ENCODE measurements at regions not wholly inside any gene's neighbourhood (a gene's known extent, or its start where the extent isn't known, plus 50 kb on each side); places are given as distances from the start of the nearest gene placed in this dataset.

DNA sequence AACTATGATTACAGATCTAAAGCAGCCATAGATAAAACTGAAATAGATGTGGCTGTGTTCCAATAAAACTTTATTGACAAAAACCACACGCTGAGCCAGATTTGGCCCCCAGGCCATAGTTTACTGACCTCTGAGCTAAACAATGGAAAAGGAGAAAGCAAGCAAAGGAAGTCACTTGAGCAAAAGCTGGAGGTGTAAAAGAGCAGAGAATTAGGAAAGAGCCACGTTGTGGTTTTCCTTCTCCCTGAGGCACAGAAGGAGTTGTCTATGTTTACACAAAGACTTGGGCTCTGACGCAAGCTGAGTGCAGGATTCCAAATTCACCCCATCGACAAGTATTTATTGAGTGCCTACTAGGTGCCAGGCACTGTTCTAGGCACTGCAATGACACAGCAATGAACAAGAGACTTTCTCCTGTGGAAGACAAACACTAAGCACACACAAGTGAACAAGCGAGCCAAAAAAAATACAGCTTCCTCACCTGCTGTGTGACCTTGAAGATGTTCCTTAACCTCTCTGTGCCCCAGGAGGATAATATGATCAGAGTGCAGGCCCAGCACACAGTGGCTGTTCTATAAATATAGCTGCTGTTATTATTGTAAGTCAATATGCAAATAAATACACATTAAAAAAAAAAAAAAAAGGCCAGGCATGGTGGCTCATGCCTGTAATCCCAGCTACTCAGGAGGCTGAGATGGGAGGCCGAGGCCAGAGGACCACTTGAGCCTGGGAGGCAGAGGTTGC is 75.4 kb upstream of the PTPN1 start:
- Mint-ChIP-seq H3K4me1 (ENCODE audit: low read depth) (peaks cover 46% of the 10 kb centered on the region), H3K9me3 (no peaks in the 10 kb centered on the region), H3K4me3 (no peak overlapping the region), H3K27ac (peak overlapping the region; percentile 57), H3K27me3 (ENCODE audit: insufficient read depth) (no peaks in the 10 kb centered on the region), H3K36me3 (ENCODE audit: low read depth) (no peaks in the 10 kb centered on the region)
- DNase-seq, result peak; percentile 72
- TF ChIP-seq, protein P1, sequence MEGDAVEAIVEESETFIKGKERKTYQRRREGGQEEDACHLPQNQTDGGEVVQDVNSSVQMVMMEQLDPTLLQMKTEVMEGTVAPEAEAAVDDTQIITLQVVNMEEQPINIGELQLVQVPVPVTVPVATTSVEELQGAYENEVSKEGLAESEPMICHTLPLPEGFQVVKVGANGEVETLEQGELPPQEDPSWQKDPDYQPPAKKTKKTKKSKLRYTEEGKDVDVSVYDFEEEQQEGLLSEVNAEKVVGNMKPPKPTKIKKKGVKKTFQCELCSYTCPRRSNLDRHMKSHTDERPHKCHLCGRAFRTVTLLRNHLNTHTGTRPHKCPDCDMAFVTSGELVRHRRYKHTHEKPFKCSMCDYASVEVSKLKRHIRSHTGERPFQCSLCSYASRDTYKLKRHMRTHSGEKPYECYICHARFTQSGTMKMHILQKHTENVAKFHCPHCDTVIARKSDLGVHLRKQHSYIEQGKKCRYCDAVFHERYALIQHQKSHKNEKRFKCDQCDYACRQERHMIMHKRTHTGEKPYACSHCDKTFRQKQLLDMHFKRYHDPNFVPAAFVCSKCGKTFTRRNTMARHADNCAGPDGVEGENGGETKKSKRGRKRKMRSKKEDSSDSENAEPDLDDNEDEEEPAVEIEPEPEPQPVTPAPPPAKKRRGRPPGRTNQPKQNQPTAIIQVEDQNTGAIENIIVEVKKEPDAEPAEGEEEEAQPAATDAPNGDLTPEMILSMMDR (IDR thresholded peaks at IDR 0.05), result no peak

DNA sequence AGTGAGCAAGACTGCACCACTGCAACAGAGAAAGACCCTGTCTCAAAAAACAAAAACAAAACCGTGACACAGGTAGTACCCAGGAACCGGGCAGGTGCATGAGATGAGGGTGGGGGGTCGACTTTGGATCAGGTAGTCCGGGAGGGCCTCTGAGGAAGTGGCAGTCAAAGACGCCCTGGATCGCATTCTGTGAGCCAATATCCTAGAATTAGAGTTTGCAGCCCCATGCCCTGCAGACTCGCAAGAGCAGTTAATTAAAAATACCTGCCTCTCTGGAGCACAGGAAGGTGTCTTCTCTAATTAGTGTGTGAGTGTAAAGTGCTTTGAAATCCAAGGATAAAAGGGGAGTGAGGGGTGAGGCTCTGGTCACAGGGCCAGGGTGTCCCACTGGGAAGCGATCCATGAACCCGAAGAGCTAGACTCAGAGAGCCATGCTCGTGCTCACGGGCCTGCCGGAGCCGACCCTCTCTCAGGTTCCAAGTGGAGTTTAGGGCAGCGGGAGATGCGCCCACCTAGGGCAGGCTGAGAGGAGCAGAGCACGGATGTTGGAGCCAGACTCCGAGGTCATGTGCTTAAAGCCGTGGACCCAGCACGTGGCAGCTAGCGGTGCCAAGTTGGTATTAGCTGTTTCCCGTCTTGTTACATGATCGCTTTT is 74.7 kb upstream of the PTPN1 start:
- Mint-ChIP-seq H3K27ac (no peak overlapping the region), H3K4me3 (no peak overlapping the region), H3K36me3 (ENCODE audit: low read depth) (no peaks in the 10 kb centered on the region), H3K27me3 (ENCODE audit: insufficient read depth) (no peaks in the 10 kb centered on the region), H3K4me1 (ENCODE audit: low read depth) (peaks cover 53% of the 10 kb centered on the region), H3K9me3 (no peaks in the 10 kb centered on the region)
- TF ChIP-seq, protein P1 (IDR thresholded peaks at IDR 0.05), result no peak
- no peak for DNase-seq

DNA sequence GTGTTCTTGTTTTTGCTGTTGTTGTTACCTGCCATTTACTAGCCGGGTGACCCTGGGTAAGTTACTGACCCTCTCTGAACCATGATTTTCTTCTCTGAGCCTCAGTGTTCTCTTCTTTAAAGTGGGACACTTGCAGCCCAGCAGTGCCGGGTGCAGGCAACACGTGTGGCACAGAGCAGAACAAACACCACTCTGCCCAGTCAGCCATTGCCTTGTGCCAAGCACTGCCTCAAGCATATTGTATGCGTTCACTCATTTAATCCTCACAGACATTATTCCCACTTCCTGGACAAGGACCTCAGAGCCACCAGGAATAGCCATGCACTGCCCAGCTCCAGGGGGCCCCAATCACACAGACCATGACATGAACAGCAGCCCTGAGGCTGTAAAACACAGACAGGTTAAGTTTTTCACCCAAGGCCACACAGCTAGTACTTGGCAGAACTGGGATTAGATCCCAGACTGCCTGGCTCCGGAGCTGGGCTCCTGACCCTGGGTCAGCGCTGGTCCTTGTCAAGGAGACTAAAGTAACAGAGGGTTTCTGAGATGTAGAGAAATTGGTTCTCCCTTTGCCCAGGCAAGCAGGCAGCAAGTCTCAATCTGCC is 74.0 kb upstream of the PTPN1 start:
- Mint-ChIP-seq H3K27ac (no peak overlapping the region), H3K27me3 (ENCODE audit: insufficient read depth) (no peaks in the 10 kb centered on the region), H3K9me3 (no peaks in the 10 kb centered on the region), H3K36me3 (ENCODE audit: low read depth) (no peaks in the 10 kb centered on the region), H3K4me1 (ENCODE audit: low read depth) (peaks cover 60% of the 10 kb centered on the region), H3K4me3 (no peak overlapping the region)
- TF ChIP-seq, protein P1 (IDR thresholded peaks at IDR 0.05), result no peak
- DNase-seq, result no peak

DNA sequence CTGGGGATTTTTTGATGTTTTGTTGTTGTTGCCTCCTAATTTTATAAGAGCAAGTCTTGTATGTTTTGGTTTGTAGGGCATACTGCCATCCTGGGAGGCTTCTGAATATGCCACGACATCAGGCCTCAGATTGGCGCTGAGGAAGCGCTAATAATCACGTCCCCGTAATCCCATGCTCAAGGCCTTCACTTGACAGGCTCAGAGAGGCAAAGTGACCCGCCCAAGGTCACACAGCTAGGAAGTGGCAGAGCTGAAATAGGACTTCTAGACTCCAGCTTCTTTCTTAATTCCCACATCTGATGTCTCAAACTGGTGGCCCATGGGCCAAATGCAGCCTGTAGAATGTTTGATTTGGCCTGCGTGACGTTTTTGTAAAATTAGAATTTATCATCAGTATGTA is 73.5 kb upstream of the PTPN1 start:
- no peak overlapping the region; the same call in 1 of the 2 replicates for H3K27ac Mint-ChIP-seq
- TF ChIP-seq, protein P1 (IDR thresholded peaks at IDR 0.05), result no peak
- H3K4me1 Mint-ChIP-seq (ENCODE audit: low read depth), result peaks cover 61% of the 10 kb centered on the region
- H3K4me3 Mint-ChIP-seq, result no peak overlapping the region
- H3K9me3 Mint-ChIP-seq, result no peaks in the 10 kb centered on the region
- no peak for DNase-seq
- no peaks in the 10 kb centered on the region for H3K36me3 Mint-ChIP-seq (ENCODE audit: low read depth)
- no peaks in the 10 kb centered on the region for H3K27me3 Mint-ChIP-seq (ENCODE audit: insufficient read depth)

DNA sequence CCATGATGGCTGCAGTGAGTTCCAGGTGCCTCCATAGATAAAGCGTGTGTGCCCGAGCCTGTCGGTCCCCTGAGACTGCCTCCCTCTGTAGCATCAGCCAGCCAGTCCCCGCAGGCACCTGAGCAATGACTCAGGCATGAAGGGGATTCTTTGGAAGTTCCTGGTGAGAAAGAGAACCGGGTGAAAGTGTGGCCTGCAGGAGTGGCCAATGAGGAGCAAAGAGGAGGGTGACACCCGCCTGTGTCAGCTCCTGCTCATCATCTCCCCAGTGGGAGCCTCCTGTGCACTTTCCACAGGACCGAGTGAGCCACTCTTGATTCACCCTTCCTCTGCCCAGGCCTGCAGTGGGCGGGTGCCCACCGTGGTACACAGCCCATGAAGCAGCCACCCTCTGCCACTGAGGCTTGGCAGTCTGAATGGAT is 71.2 kb upstream of the PTPN1 start:
- H3K27me3 Mint-ChIP-seq (ENCODE audit: insufficient read depth), result no peaks in the 10 kb centered on the region
- H3K9me3 Mint-ChIP-seq, result no peaks in the 10 kb centered on the region
- no peaks in the 10 kb centered on the region for H3K36me3 Mint-ChIP-seq (ENCODE audit: low read depth)
- TF ChIP-seq, protein P1 (IDR thresholded peaks at IDR 0.05), result no peak
- H3K4me3 Mint-ChIP-seq, result no peak overlapping the region
- peak overlapping the region; percentile 97 for H3K27ac Mint-ChIP-seq
- peaks cover 55% of the 10 kb centered on the region for H3K4me1 Mint-ChIP-seq (ENCODE audit: low read depth)
- peak; percentile 88 for DNase-seq

All from HFFc6 (cell line).